Kidney (tissue), 13 donors: ENCODE measurements at regions not wholly inside any gene's neighbourhood (a gene's known extent, or its start where the extent isn't known, plus 50 kb on each side); places are given as distances from the start of the nearest gene placed in this dataset.

Source experiments
- DNase-seq, 5 donors: peaks; one replicate each; pipeline ENCODE4 v3.0.0-alpha.2; 2013 to 2020
- FAIRE-seq: peaks from 2 replicates; lab custom pipeline; 2012; peaks lifted over from hg19 to GRCh38; lab: Jason Lieb, UNC
- H3K27ac ChIP-seq, 2 donors: one replicate each; pipeline ENCODE4 v1.7.0; 2013; ENCODE audit warnings: low read depth in 2 of 2, low read length in 2 of 2, inconsistent platforms in 1 of 2
- H3K27me3 ChIP-seq: one replicate; pipeline ENCODE4 v1.7.1; 2013; ENCODE audit warnings: low read length, inconsistent platforms; ENCODE audit not compliant: control insufficient read depth, insufficient read depth
- H3K36me3 ChIP-seq, 3 donors: one replicate each; pipeline versions ENCODE4 v1.7.0 to v1.7.1; 2013; ENCODE audit warnings: low read length in 3 of 3, control low read depth in 1 of 3, inconsistent platforms in 1 of 3; ENCODE audit not compliant: insufficient read depth in 3 of 3, control insufficient read depth in 2 of 3
- H3K4me1 ChIP-seq, 3 donors: one replicate each; pipeline versions ENCODE4 v1.7.0 to v1.7.1; 2013; ENCODE audit warnings: low read length in 3 of 3, inconsistent platforms in 1 of 3, low read depth in 1 of 3; ENCODE audit not compliant: control insufficient read depth in 2 of 3, insufficient read depth in 2 of 3
- H3K4me3 ChIP-seq, 3 donors: one replicate each; pipeline versions ENCODE4 v1.7.0 to v1.8.1; 2013; ENCODE audit warnings: low read length in 3 of 3, control low read depth in 1 of 3, inconsistent platforms in 1 of 3
- H3K9ac ChIP-seq, 3 donors: one replicate each; pipeline versions ENCODE4 v1.7.0 to v1.7.1; 2013; ENCODE audit warnings: low read length in 3 of 3, control low read depth in 1 of 3, inconsistent platforms in 1 of 3
- H3K9me3 ChIP-seq, 3 donors: one replicate each; pipeline versions ENCODE4 v1.7.0 to v1.7.1; 2013; ENCODE audit warnings: low read length in 3 of 3, control low read depth in 1 of 3, inconsistent platforms in 1 of 3; ENCODE audit not compliant: control insufficient read depth in 2 of 3, insufficient read depth in 1 of 3
- intact Hi-C: fragments of 100-400 bp; cut with DNase I; formaldehyde crosslinking; loops from one replicate; pipeline ENCODE4 v1.11.1; 2022
- TF ChIP-seq, protein P1 (sequence below): IDR thresholded peaks from 3 replicates; pipeline ENCODE4 v1.5.1; 2012; ENCODE audit warnings: mild to moderate bottlenecking, moderate library complexity, borderline replicate concordance; ENCODE audit not compliant: insufficient read depth; ENCODE audit errors: extremely low read depth
- donor health status: control.
- donor health status: control.
- donor health status: control.
- donor health status: control.
- donor health status: control.
- donor health status: DM: yes; HTN: yes; CAD: no.
- donor health status: Normal renal cell carcinoma (clear cell type).

DNA sequence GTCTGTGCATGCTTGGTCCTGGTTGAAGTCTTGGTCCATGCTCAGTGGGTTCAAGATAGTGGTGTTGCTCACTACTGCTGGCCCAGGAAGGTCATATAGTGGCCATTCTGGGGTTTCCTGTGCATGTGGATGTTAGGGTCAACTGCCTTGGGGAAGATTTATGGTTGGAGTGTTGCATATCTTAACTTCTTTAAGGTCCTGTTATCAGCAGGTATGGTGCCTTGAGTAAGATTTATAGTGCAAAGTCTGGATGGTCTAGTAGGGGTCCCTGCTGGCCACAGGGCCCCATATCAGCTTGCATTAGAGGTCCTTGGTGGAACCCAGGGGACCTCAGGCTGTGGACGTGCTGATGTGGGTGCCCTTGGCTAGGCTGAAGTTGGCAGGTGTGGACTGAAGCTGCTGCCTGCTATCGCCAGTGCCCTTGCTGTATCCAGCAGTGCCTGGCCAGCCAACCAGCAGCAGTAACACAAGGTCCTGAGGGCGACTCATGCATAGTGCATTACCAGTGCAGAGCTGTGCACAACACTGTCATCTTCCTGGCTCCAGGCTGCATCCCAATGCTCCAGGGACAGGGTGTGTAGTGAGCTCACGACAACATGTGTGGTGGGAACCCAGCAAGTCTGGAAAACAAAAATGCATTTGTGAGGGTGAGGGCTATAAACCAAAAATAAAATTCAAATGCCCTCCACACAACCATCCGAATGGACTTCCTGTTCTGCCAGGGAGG, 61.0 kb downstream of the BEX3 start:
- TF ChIP-seq, protein P1, sequence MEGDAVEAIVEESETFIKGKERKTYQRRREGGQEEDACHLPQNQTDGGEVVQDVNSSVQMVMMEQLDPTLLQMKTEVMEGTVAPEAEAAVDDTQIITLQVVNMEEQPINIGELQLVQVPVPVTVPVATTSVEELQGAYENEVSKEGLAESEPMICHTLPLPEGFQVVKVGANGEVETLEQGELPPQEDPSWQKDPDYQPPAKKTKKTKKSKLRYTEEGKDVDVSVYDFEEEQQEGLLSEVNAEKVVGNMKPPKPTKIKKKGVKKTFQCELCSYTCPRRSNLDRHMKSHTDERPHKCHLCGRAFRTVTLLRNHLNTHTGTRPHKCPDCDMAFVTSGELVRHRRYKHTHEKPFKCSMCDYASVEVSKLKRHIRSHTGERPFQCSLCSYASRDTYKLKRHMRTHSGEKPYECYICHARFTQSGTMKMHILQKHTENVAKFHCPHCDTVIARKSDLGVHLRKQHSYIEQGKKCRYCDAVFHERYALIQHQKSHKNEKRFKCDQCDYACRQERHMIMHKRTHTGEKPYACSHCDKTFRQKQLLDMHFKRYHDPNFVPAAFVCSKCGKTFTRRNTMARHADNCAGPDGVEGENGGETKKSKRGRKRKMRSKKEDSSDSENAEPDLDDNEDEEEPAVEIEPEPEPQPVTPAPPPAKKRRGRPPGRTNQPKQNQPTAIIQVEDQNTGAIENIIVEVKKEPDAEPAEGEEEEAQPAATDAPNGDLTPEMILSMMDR: no peak

GRCh38 chrX:103439161-103439560, 62.8 kb downstream of the BEX3 start:
- no peak overlapping the region for H3K4me3 ChIP-seq
- no peak overlapping the region for H3K9ac ChIP-seq
- no peaks in the 10 kb centered on the region for H3K9me3 ChIP-seq
- no peaks in the 10 kb centered on the region for H3K4me1 ChIP-seq
- TF ChIP-seq, protein P1: no peak
- DNase-seq (no peak), FAIRE-seq (no peak)
- no peaks in the 10 kb centered on the region for H3K27me3 ChIP-seq
- intact Hi-C loops: no loop called here
- no peak overlapping the region for H3K27ac ChIP-seq
- no peaks in the 10 kb centered on the region for H3K36me3 ChIP-seq

More for the DNA sequence above, 61.0 kb downstream of the BEX3 start:
- no peak for FAIRE-seq
- no peak overlapping the region for H3K4me3 ChIP-seq
- intact Hi-C loops: no loop called here
- no peaks in the 10 kb centered on the region for H3K27me3 ChIP-seq
- no peaks in the 10 kb centered on the region for H3K9me3 ChIP-seq
- no peak overlapping the region for H3K27ac ChIP-seq
- H3K36me3 ChIP-seq: no peaks in the 10 kb centered on the region
- H3K9ac ChIP-seq: no peak overlapping the region
- no peaks in the 10 kb centered on the region for H3K4me1 ChIP-seq
- DNase-seq: no peak

DNA sequence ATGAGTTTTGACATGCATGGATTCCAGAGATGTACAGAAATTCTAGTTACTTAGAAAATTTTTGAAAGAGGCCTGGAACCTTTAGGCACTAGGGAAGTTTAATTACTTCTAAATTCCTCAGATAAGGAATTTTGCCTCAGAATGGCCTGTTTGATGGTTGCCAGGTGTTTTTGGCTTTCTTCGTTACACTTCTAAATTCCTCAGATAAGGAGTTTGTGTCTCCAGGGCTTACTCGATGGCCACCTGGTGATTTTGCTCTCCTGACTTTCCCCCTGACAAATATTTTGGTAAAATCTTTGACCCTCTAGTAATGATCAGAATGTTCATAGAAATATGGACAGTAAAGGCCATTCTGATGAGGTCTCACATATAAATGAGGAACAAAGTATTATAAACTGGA, 64.3 kb downstream of the BEX3 start:
- H3K4me3 ChIP-seq: no peak overlapping the region
- no peak overlapping the region for H3K27ac ChIP-seq
- DNase-seq (peak in 1 of 5 donors; percentile 16), FAIRE-seq (no peak)
- TF ChIP-seq, protein P1: no peak
- H3K9ac ChIP-seq: no peak overlapping the region
- no peaks in the 10 kb centered on the region for H3K9me3 ChIP-seq
- H3K4me1 ChIP-seq: no peaks in the 10 kb centered on the region
- no peaks in the 10 kb centered on the region for H3K36me3 ChIP-seq
- intact Hi-C loops: no loop called here
- H3K27me3 ChIP-seq: no peaks in the 10 kb centered on the region
